HG02588 (cell line): ENCODE measurements at regions not wholly inside any gene's neighbourhood (a gene's known extent, or its start where the extent isn't known, plus 50 kb on each side); places are given as distances from the start of the nearest gene placed in this dataset.
"Not testable (repeated sequence)": the region's sequence is repeated elsewhere in the genome, so short reads cannot be mapped to it uniquely, and the experiment has no call there.

ENCODE experiments used
- ATAC-seq: cut with Tn5 transposase; IDR thresholded peaks from one replicate; pipeline ENCODE4 v1.9.1; 2021; ENCODE audit warnings: mild to moderate bottlenecking, moderate library complexity; ENCODE audit not compliant: unreplicated experiment

GRCh38 chr4:103892586-103892985 lies 172.8 kb upstream of the TACR3 start:
- ATAC-seq, result no peak

GRCh38 chr4:103887191-103887590 lies 167.4 kb upstream of the TACR3 start:
- no peak for ATAC-seq

- ATAC-seq, result no peak
These were observed 165.4 kb upstream of the TACR3 start for GRCh38 chr4:103885152-103885551.

GRCh38 chr4:103867311-103867710 lies 147.5 kb upstream of the TACR3 start:
- ATAC-seq, result no peak

GRCh38 chr4:103853627-103854026 lies 133.8 kb upstream of the TACR3 start:
- no peak for ATAC-seq

- ATAC-seq, result no peak
These were observed 133.4 kb upstream of the TACR3 start for GRCh38 chr4:103853146-103853545.

GRCh38 chr4:103845075-103845474 lies 125.3 kb upstream of the TACR3 start:
- no peak for ATAC-seq

GRCh38 chr4:103842637-103843239 lies 123.0 kb upstream of the TACR3 start:
- ATAC-seq, result no peak

- no peak for ATAC-seq
These were observed 122.3 kb upstream of the TACR3 start for GRCh38 chr4:103842076-103842475.

- ATAC-seq, result not testable (repeated sequence)
These were observed 90.5 kb upstream of the TACR3 start for GRCh38 chr4:103810308-103810707.

- ATAC-seq, result no peak
These were observed 83.0 kb upstream of the TACR3 start for GRCh38 chr4:103802766-103803165.

- ATAC-seq, result no peak
These were observed 67.3 kb upstream of the TACR3 start for GRCh38 chr4:103787057-103787456.

GRCh38 chr4:103786593-103786992 lies 66.8 kb upstream of the TACR3 start:
- ATAC-seq, result no peak

- ATAC-seq, result peak; percentile 86
These were observed 66.2 kb upstream of the TACR3 start for GRCh38 chr4:103786014-103786413.

GRCh38 chr4:103778221-103778620 lies 58.4 kb upstream of the TACR3 start:
- ATAC-seq, result no peak

- ATAC-seq, result no peak
These were observed 54.6 kb upstream of the TACR3 start for GRCh38 chr4:103774326-103774825.

- no peak for ATAC-seq
These were observed 54.0 kb upstream of the TACR3 start for GRCh38 chr4:103773691-103774231.
